Testis (tissue), 2 donors: ENCODE measurements at regions not wholly inside any gene's neighbourhood (a gene's known extent, or its start where the extent isn't known, plus 50 kb on each side); places are given as distances from the start of the nearest gene placed in this dataset.

Experiments
- POLR2A ChIP-seq: fragments of 450-650 bp; IDR thresholded peaks from one replicate; pipeline ENCODE4 v1.6.1; 2017; ENCODE audit warnings: antibody characterized with exemption, mild to moderate bottlenecking, moderate library complexity
- TF ChIP-seq, protein P1 (sequence below), 3 experiments: fragments of 450-650 bp in 2 of 3; fragments of 200-600 bp in 1 of 3; sonication (generic) in 1 of 3; IDR thresholded peaks; one replicate each; pipeline ENCODE4 v1.5.1; 2016 to 2019; ENCODE audit warnings: antibody characterized with exemption in 3 of 3, mild to moderate bottlenecking in 2 of 3, moderate library complexity in 1 of 3

DNA sequence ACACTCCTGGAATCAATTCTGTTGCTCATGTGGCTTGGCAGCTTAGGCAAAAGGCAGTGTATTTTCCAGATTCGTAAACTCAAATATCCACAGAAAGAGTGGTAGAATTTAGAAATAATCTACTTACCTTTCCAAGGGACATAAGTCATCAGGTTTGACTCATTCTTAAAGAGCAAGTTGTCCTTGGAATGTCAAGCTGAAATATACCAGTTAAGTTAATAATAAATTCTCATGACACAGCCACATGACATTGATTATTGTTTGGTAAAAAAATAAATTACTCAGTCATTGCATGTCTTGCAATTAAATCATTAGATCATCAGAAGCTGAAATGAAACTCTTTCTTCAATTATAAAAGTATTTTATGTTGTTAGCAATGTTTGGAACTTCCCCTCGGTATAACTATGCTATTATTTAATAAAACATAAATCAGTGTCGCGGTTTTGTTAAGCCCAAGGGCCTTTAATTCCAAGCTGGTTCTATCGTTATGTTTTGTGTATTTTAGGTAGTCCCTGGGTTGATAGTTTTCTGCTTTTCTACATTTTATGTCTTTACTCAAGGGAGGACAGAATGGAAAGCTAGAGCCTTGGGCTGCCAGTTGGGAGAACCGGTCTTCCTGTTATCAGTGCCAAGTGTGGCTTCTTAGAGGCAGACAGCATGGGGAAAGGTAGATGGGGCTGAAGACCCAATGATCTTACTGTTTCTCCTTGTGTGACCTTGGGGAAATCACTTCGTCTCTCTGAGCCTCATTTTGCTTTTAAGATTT lies 79.3 kb upstream of the PRLR start:
- TF ChIP-seq, protein P1, sequence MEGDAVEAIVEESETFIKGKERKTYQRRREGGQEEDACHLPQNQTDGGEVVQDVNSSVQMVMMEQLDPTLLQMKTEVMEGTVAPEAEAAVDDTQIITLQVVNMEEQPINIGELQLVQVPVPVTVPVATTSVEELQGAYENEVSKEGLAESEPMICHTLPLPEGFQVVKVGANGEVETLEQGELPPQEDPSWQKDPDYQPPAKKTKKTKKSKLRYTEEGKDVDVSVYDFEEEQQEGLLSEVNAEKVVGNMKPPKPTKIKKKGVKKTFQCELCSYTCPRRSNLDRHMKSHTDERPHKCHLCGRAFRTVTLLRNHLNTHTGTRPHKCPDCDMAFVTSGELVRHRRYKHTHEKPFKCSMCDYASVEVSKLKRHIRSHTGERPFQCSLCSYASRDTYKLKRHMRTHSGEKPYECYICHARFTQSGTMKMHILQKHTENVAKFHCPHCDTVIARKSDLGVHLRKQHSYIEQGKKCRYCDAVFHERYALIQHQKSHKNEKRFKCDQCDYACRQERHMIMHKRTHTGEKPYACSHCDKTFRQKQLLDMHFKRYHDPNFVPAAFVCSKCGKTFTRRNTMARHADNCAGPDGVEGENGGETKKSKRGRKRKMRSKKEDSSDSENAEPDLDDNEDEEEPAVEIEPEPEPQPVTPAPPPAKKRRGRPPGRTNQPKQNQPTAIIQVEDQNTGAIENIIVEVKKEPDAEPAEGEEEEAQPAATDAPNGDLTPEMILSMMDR (IDR thresholded peaks at IDR 0.05) = no peak
- TF ChIP-seq POLR2A = no peak
